ENCODE measurements at regions not wholly inside any gene's neighbourhood (a gene's known extent, or its start where the extent isn't known, plus 50 kb on each side); places are given as distances from the start of the nearest gene placed in this dataset.

DNA sequence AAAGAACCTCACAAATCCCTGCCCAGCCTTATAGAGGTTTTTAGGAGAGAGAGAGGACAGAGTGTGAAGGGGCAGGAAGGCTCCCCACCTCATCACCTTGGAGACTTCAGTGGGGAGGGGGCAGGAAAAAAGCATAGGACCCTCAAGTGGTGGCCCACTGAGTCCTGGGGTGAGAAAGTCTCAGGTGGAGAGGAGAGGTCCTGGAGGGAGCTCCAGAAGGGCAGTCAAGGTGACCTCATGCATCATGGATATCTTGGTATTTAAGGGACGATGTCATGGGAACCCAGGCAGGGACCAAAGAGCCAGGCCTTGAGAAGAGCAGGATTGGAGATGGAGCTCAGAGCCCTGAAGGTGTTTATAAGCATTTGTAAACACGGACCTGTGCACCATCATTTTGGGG lies 204.5 kb downstream of the SLC4A3 start:
- TF ChIP-seq YY1 (tag by site-specific recombination; IDR thresholded peaks at IDR 0.05) = no peak
- no peak for TF ChIP-seq PRDM1 (tag by site-specific recombination; IDR thresholded peaks at IDR 0.05)
- TF ChIP-seq, protein P1, sequence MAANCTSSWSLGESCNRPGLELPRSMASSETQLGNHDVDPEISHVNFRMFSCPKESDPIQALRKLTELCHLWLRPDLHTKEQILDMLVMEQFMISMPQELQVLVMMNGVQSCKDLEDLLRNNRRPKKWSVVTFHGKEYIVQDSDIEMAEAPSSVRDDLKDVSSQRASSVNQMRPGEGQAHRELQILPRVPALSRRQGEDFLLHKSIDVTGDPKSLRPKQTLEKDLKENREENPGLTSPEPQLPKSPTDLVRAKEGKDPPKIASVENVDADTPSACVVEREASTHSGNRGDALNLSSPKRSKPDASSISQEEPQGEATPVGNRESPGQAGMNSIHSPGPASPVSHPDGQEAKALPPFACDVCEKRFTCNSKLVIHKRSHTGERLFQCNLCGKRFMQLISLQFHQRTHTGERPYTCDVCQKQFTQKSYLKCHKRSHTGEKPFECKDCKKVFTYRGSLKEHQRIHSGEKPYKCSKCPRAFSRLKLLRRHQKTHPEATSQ (tag by site-specific recombination; IDR thresholded peaks at IDR 0.05) = no peak
- no peak for TF ChIP-seq GLIS1 (tag by site-specific recombination; IDR thresholded peaks at IDR 0.05)
- TF ChIP-seq, protein P2, sequence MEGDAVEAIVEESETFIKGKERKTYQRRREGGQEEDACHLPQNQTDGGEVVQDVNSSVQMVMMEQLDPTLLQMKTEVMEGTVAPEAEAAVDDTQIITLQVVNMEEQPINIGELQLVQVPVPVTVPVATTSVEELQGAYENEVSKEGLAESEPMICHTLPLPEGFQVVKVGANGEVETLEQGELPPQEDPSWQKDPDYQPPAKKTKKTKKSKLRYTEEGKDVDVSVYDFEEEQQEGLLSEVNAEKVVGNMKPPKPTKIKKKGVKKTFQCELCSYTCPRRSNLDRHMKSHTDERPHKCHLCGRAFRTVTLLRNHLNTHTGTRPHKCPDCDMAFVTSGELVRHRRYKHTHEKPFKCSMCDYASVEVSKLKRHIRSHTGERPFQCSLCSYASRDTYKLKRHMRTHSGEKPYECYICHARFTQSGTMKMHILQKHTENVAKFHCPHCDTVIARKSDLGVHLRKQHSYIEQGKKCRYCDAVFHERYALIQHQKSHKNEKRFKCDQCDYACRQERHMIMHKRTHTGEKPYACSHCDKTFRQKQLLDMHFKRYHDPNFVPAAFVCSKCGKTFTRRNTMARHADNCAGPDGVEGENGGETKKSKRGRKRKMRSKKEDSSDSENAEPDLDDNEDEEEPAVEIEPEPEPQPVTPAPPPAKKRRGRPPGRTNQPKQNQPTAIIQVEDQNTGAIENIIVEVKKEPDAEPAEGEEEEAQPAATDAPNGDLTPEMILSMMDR (tag by site-specific recombination; IDR thresholded peaks at IDR 0.05) = no peak
- TF ChIP-seq, protein P3, sequence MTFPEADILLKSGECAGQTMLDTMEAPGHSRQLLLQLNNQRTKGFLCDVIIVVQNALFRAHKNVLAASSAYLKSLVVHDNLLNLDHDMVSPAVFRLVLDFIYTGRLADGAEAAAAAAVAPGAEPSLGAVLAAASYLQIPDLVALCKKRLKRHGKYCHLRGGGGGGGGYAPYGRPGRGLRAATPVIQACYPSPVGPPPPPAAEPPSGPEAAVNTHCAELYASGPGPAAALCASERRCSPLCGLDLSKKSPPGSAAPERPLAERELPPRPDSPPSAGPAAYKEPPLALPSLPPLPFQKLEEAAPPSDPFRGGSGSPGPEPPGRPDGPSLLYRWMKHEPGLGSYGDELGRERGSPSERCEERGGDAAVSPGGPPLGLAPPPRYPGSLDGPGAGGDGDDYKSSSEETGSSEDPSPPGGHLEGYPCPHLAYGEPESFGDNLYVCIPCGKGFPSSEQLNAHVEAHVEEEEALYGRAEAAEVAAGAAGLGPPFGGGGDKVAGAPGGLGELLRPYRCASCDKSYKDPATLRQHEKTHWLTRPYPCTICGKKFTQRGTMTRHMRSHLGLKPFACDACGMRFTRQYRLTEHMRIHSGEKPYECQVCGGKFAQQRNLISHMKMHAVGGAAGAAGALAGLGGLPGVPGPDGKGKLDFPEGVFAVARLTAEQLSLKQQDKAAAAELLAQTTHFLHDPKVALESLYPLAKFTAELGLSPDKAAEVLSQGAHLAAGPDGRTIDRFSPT (tag by site-specific recombination; IDR thresholded peaks at IDR 0.05) = no peak
- TF ChIP-seq, protein P4, sequence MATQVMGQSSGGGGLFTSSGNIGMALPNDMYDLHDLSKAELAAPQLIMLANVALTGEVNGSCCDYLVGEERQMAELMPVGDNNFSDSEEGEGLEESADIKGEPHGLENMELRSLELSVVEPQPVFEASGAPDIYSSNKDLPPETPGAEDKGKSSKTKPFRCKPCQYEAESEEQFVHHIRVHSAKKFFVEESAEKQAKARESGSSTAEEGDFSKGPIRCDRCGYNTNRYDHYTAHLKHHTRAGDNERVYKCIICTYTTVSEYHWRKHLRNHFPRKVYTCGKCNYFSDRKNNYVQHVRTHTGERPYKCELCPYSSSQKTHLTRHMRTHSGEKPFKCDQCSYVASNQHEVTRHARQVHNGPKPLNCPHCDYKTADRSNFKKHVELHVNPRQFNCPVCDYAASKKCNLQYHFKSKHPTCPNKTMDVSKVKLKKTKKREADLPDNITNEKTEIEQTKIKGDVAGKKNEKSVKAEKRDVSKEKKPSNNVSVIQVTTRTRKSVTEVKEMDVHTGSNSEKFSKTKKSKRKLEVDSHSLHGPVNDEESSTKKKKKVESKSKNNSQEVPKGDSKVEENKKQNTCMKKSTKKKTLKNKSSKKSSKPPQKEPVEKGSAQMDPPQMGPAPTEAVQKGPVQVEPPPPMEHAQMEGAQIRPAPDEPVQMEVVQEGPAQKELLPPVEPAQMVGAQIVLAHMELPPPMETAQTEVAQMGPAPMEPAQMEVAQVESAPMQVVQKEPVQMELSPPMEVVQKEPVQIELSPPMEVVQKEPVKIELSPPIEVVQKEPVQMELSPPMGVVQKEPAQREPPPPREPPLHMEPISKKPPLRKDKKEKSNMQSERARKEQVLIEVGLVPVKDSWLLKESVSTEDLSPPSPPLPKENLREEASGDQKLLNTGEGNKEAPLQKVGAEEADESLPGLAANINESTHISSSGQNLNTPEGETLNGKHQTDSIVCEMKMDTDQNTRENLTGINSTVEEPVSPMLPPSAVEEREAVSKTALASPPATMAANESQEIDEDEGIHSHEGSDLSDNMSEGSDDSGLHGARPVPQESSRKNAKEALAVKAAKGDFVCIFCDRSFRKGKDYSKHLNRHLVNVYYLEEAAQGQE (tag by site-specific recombination; IDR thresholded peaks at IDR 0.05) = no peak
- no peak for TF ChIP-seq ZNF707 (tag by site-specific recombination; IDR thresholded peaks at IDR 0.05)
- TF ChIP-seq, protein P5, sequence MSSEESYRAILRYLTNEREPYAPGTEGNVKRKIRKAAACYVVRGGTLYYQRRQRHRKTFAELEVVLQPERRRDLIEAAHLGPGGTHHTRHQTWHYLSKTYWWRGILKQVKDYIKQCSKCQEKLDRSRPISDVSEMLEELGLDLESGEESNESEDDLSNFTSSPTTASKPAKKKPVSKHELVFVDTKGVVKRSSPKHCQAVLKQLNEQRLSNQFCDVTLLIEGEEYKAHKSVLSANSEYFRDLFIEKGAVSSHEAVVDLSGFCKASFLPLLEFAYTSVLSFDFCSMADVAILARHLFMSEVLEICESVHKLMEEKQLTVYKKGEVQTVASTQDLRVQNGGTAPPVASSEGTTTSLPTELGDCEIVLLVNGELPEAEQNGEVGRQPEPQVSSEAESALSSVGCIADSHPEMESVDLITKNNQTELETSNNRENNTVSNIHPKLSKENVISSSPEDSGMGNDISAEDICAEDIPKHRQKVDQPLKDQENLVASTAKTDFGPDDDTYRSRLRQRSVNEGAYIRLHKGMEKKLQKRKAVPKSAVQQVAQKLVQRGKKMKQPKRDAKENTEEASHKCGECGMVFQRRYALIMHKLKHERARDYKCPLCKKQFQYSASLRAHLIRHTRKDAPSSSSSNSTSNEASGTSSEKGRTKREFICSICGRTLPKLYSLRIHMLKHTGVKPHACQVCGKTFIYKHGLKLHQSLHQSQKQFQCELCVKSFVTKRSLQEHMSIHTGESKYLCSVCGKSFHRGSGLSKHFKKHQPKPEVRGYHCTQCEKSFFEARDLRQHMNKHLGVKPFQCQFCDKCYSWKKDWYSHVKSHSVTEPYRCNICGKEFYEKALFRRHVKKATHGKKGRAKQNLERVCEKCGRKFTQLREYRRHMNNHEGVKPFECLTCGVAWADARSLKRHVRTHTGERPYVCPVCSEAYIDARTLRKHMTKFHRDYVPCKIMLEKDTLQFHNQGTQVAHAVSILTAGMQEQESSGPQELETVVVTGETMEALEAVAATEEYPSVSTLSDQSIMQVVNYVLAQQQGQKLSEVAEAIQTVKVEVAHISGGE (tag by site-specific recombination; conservative IDR thresholded peaks at IDR 0.05; ENCODE audit: low read depth) = no peak
